H1 (cell line): ENCODE measurements at regions not wholly inside any gene's neighbourhood (a gene's known extent, or its start where the extent isn't known, plus 50 kb on each side); places are given as distances from the start of the nearest gene placed in this dataset.

Source experiments
- ASH2L ChIP-seq: fragments of 200-600, 300-600 bp; sonication (generic); IDR thresholded peaks from one replicate; pipeline ENCODE4 v1.7.1; 2017; ENCODE audit warnings: low read length
- CHD7 ChIP-seq: fragments of 300-600 bp; sonication (generic); IDR thresholded peaks from 2 replicates; pipeline ENCODE4 v1.7.1; 2012; ENCODE audit warnings: low read length, moderate library complexity, mild to moderate bottlenecking, inconsistent platforms; ENCODE audit not compliant: insufficient replicate concordance
- FOSL1 ChIP-seq: IDR thresholded peaks from 2 replicates; pipeline ENCODE4 v1.6.1; 2011; ENCODE audit warnings: mild to moderate bottlenecking, low read depth, low read length, moderate library complexity; ENCODE audit not compliant: insufficient read depth
- GABPA ChIP-seq: IDR thresholded peaks from 2 replicates; pipeline ENCODE4 v1.6.1; 2011; ENCODE audit warnings: mild to moderate bottlenecking, low read length, moderate library complexity, borderline replicate concordance; ENCODE audit not compliant: insufficient read depth
- SIRT6 ChIP-seq: IDR thresholded peaks from one replicate; pipeline ENCODE4 v1.7.1; 2012; ENCODE audit warnings: low read length, inconsistent platforms
- SRF ChIP-seq: IDR thresholded peaks from 2 replicates; pipeline ENCODE4 v1.6.1; 2011; ENCODE audit warnings: mild to moderate bottlenecking, low read depth, low read length, moderate library complexity

DNA sequence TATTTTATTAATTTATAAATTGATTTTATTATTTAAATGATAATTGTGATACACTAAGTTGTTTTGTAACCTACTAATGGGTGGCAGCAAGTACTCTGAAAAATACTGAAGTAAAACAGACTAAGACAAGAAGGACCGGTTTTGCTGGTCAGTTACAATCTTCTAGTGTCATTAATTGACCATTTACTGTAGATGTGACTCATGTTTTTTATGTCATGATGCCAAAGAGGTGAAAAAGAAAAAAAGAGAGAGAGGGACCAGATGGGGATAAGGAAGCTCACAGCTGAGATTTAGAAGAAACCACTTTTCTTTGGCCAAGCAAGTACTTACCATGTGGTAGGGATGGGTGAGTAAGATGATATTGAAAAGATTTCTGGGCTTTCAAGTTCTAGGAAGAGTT lies 955.8 kb upstream of the LRRTM1 start (continued):
- TF ChIP-seq CHD7: no peak
- no peak for TF ChIP-seq FOSL1
- no peak for TF ChIP-seq GABPA
- TF ChIP-seq SRF: no peak
- no peak for TF ChIP-seq ASH2L
- no peak for TF ChIP-seq SIRT6
- TF ChIP-seq, all 59 proteins: peak for 0
